ENCODE measurements at regions not wholly inside any gene's neighbourhood (a gene's known extent, or its start where the extent isn't known, plus 50 kb on each side); places are given as distances from the start of the nearest gene placed in this dataset.
"Not testable (repeated sequence)": the region's sequence is repeated elsewhere in the genome, so short reads cannot be mapped to it uniquely, and the experiment has no call there.

DNA sequence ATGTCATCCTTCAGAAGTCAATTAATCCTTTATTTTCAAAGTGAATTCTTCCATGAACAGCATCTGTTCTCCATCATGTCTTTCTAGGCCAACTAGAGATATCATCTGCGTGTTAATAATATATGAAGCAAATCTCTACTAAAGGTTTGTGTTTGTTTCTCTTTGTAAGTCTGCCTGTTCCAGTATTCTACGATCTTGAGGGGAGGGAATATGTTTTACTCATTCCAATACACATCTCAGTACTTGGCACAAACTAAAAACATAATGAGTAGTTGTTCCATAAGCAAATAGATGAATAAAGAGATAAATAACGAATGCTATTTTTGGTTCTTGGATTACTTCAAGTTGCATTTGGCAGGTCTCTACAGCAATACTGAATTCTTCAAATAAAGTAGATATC lies 470.7 kb upstream of the GRIN3A start:
- in situ Hi-C loops (cut with MboI; ENCODE audit: low pct_unique_long_range_greater_than_20kb, low sequenced_read_pairs, unreplicated experiment): no loop called here
- no peak for DNase-seq (ENCODE audit: low spot score)
- TF ChIP-seq, protein P1, sequence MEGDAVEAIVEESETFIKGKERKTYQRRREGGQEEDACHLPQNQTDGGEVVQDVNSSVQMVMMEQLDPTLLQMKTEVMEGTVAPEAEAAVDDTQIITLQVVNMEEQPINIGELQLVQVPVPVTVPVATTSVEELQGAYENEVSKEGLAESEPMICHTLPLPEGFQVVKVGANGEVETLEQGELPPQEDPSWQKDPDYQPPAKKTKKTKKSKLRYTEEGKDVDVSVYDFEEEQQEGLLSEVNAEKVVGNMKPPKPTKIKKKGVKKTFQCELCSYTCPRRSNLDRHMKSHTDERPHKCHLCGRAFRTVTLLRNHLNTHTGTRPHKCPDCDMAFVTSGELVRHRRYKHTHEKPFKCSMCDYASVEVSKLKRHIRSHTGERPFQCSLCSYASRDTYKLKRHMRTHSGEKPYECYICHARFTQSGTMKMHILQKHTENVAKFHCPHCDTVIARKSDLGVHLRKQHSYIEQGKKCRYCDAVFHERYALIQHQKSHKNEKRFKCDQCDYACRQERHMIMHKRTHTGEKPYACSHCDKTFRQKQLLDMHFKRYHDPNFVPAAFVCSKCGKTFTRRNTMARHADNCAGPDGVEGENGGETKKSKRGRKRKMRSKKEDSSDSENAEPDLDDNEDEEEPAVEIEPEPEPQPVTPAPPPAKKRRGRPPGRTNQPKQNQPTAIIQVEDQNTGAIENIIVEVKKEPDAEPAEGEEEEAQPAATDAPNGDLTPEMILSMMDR (IDR thresholded peaks at IDR 0.05; ENCODE audit: extremely low read depth, insufficient read depth, missing control alignments): no peak

DNA sequence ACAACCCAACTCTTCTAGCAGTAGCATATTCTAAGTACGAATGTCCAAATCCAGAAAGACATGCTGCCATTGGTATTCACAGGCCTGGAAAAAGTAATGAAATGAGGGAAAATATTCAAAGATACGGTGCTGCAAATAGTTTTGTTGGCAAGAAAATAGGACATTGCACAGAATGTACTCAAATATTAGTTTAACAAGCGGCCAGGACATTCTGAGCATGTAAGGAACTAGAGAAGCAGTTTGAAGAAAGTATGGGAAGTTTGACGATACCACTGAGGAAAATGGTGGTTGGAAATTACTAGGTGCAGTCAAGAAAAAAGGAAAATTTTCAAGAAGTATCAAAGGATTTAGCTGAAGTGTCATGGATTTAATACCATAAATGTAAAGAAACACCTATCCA lies 468.0 kb upstream of the GRIN3A start:
- in situ Hi-C loops (cut with MboI; ENCODE audit: low pct_unique_long_range_greater_than_20kb, low sequenced_read_pairs, unreplicated experiment): no loop called here
- no peak for DNase-seq (ENCODE audit: low spot score)

DNA sequence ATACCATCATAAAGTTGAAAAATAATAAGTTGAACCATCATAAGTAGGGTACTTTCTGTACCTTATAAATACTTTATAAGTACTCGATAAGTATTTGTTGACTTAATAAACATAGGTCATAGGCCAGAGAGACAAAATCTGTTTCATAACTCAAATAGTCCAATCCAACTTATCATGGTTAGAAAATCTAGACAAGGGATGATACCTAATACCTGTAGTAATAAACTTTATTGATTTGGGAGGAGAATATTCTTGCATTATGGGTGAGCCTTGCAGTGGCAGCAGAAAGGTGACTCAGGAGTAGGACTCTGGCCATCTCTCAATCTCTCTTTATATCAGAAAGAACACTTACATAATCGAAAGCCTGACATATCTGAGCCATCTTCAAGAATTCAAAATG lies 466.8 kb upstream of the GRIN3A start:
- DNase-seq (ENCODE audit: low spot score): no peak
- TF ChIP-seq, protein P1 (IDR thresholded peaks at IDR 0.05; ENCODE audit: extremely low read depth, insufficient read depth, missing control alignments): no peak
- in situ Hi-C loops (cut with MboI; ENCODE audit: low pct_unique_long_range_greater_than_20kb, low sequenced_read_pairs, unreplicated experiment): no loop called here

More for the DNA sequence above, 468.0 kb upstream of the GRIN3A start:
- TF ChIP-seq, protein P1 (IDR thresholded peaks at IDR 0.05; ENCODE audit: extremely low read depth, insufficient read depth, missing control alignments): no peak

DNA sequence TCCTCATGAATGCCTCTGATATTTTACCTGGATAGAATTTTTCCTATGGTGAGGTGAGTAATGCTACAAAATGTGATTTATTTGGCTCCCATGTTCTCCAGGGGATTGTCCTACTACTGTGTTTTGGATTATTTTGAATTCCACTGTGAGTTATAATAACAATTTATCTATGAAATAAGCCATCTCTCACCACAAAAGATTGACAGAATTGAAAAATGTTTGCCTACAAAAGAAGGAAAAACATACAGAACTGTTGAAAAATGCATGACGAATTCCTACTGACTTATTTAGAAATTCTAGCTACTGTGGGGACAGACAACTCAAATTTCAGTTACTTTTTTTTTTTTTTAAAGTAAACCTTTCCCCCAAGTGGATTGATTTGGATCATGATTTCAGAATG lies 463.7 kb upstream of the GRIN3A start:
- TF ChIP-seq, protein P1 (IDR thresholded peaks at IDR 0.05; ENCODE audit: extremely low read depth, insufficient read depth, missing control alignments): no peak
- DNase-seq (ENCODE audit: low spot score): no peak
- in situ Hi-C loops (cut with MboI; ENCODE audit: low pct_unique_long_range_greater_than_20kb, low sequenced_read_pairs, unreplicated experiment): no loop called here

DNA sequence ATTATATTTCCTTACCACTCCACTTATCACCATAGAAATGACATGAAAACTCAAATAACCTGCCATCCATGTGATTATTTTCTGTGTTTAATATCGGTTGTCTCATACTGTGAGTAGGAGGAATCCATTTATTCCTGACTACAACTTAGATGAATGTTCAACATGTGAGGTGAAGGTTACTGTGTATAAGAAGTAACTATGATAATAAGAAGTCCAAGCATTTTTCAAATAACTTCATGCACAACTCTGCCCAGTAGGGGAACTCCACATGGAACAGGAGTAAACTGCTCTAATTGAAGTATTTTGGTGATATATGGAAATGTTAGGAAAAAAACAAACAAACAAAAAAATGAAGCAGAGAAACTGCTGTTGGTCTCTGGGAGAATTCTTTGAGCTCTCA lies 447.5 kb upstream of the GRIN3A start:
- TF ChIP-seq, protein P1 (IDR thresholded peaks at IDR 0.05; ENCODE audit: extremely low read depth, insufficient read depth, missing control alignments): no peak
- in situ Hi-C loops (cut with MboI; ENCODE audit: low pct_unique_long_range_greater_than_20kb, low sequenced_read_pairs, unreplicated experiment): no loop called here

DNA sequence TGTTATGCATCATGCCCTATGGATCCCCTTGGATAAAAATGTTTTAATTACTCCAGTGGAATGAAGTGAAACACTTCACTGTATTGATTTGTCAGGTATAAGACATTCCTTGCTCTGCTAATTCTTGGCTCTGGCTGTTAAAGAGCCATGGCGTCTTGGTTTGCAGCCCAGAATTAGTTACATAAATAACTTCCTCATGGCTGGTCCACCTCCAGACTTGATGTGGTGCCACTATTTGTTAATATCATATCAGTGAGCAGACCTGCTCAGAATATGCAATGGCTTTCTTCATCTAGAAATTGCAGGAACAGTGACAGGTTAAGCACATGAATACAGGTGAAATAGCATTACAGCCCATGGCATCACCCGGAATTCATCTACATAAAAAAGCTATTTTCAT lies 446.9 kb upstream of the GRIN3A start:
- in situ Hi-C loops (cut with MboI; ENCODE audit: low pct_unique_long_range_greater_than_20kb, low sequenced_read_pairs, unreplicated experiment): no loop called here
- DNase-seq (ENCODE audit: low spot score): no peak
- TF ChIP-seq, protein P1 (IDR thresholded peaks at IDR 0.05; ENCODE audit: extremely low read depth, insufficient read depth, missing control alignments): no peak

More for the DNA sequence above, 447.5 kb upstream of the GRIN3A start:
- DNase-seq (ENCODE audit: low spot score): no peak

DNA sequence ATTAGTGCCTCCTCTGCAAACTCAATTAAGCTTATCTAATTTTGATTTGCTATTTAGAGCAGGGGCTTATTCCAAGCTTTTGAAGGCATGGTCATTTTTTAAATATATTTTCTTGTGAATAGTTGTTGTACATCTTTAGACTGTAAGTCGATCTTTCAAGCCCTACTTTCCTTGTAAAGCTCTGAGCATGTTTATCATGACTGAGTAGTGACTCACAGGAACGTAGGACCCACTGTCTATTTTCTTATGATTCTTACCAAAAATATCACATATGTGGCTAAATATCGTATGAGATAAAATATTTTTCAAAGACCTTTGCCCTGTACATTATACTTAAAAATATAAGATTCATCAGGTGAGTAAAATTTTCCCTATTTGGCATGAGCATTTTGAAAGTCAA lies 440.4 kb upstream of the GRIN3A start:
- in situ Hi-C loops (cut with MboI; ENCODE audit: low pct_unique_long_range_greater_than_20kb, low sequenced_read_pairs, unreplicated experiment): no loop called here
- no peak for DNase-seq (ENCODE audit: low spot score)

DNA sequence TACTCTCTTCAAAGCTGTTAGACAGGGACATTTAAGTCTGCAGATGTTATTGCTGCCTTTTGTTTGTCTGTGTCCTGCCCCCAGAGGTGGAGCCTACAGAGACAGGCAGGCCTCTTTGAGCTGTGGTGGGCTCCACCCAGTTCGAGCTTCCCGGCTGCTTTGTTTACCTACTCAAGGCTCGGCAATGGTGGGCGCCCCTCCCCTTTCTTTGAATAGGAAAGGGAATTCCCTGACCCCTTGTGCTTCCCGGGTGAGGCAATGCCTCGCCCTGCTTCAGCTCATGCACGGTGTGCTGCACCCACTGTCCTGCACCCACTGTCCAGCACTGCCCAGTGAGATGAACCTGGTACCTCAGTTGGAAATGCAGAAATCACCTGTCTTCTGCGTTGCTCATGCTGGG lies 435.8 kb upstream of the GRIN3A start:
- not testable (repeated sequence) for DNase-seq (ENCODE audit: low spot score)

More for the DNA sequence above, 440.4 kb upstream of the GRIN3A start:
- TF ChIP-seq, protein P1 (IDR thresholded peaks at IDR 0.05; ENCODE audit: extremely low read depth, insufficient read depth, missing control alignments): no peak

More for the DNA sequence above, 435.8 kb upstream of the GRIN3A start:
- in situ Hi-C loops (cut with MboI; ENCODE audit: low pct_unique_long_range_greater_than_20kb, low sequenced_read_pairs, unreplicated experiment): not testable (repeated sequence)

All from GM13977 (cell line).